ENCODE measurements at regions not wholly inside any gene's neighbourhood (a gene's known extent, or its start where the extent isn't known, plus 50 kb on each side); places are given as distances from the start of the nearest gene placed in this dataset.

DNA sequence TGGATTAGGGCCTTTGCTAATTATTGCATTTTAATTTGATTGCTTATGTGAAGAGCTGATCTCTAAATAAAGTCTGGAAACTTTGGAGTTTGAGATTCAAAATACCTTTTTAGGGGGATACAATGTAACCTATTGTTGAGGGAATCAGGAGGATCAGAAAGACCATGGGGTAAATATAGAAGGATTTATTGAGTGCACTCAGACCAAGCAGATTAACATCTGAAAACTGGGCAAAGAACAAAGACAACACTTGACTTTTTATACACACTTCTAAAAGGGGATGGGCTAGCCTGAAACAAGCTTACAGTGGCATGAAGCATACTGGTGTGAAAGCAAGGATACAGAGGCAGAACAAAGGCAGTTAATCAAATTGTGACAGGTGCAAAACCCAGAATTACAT, 174.3 kb downstream of the MRPS30 start:
- Histone ChIP-seq H4K20me1 (ENCODE audit: insufficient read depth, low read length) (no peaks in the 10 kb centered on the region), H3K4me3 (replicated peaks in 1 of 3; ENCODE audit: insufficient read depth in 1 of 3, low read depth in 2 of 3, low read length in 3 of 3) (no peak overlapping the region), H3K27me3 (ENCODE audit: control insufficient read depth in 1 of 2, insufficient read depth in 2 of 2, low read length in 2 of 2) (no peaks in the 10 kb centered on the region; a peak in 1 of 5 replicates), H3K9me3 (ENCODE audit: low read length) (peaks cover 88% of the 10 kb centered on the region), H3K36me3 (replicated peaks in 1 of 2; ENCODE audit: control insufficient read depth in 1 of 2, insufficient read depth in 2 of 2, low read length in 2 of 2) (no peaks in the 10 kb centered on the region), H3K4me2 (ENCODE audit: low read depth, low read length) (no peak overlapping the region), H3K4me1 (ENCODE audit: insufficient read depth, low read length) (no peaks in the 10 kb centered on the region), H3K9ac (ENCODE audit: insufficient read depth, low read depth, low read length) (no peak overlapping the region), H3K27ac (ENCODE audit: extremely low read length, insufficient read depth, low read length) (no peak overlapping the region), H3K79me2 (ENCODE audit: insufficient read depth, low read length) (no peaks in the 10 kb centered on the region), H2AFZ (ENCODE audit: low read length) (no peak overlapping the region)
- no peak for ATAC-seq
- BruUV-seq (replicated peaks): no TSS peak
- FAIRE-seq: no peak
- POLR2A ChIA-PET: no interaction called here
- no peak for DNase-seq (ENCODE audit: low spot score)
- intact Hi-C loops (cut with micrococcal nuclease; ENCODE audit: unreplicated experiment) (no loop called here), in situ Hi-C loops (cut with HindIII; ENCODE audit: extremely low pct_ligation_motif_present, low pct_unique_long_range_greater_than_20kb) (no loop called here)
- TF ChIP-seq CEBPG (CRISPR knock-in tag; IDR thresholded peaks at IDR 0.05) (no peak), KAT7 (CRISPR knock-in tag; IDR thresholded peaks at IDR 0.05; ENCODE audit: borderline replicate concordance) (no peak), SMAD3 (CRISPR knock-in tag; IDR thresholded peaks at IDR 0.05) (no peak), MATR3 (CRISPR knock-in tag; IDR thresholded peaks at IDR 0.05) (no peak), FOSL2 (CRISPR knock-in tag; IDR thresholded peaks at IDR 0.05) (no peak), MLLT10 (CRISPR knock-in tag; IDR thresholded peaks at IDR 0.05) (no peak), ADNP (CRISPR knock-in tag; IDR thresholded peaks at IDR 0.05) (no peak), MBNL3 (CRISPR knock-in tag; conservative IDR thresholded peaks at IDR 0.05) (no peak), GABPA (IDR thresholded peaks at IDR 0.05; ENCODE audit: low read depth, low read length) (no peak), GABPA (CRISPR knock-in tag; IDR thresholded peaks at IDR 0.05; ENCODE audit: low read depth) (no peak), NR2C2 (CRISPR knock-in tag; IDR thresholded peaks at IDR 0.05; ENCODE audit: borderline replicate concordance) (no peak), NR2F1 (CRISPR knock-in tag; IDR thresholded peaks at IDR 0.05) (no peak), ZNF747 (CRISPR knock-in tag; IDR thresholded peaks at IDR 0.05; ENCODE audit: borderline replicate concordance) (no peak), DNMT3B (CRISPR knock-in tag; conservative IDR thresholded peaks at IDR 0.05) (no peak), STAT5B (CRISPR knock-in tag; IDR thresholded peaks at IDR 0.05) (no peak), MAZ (IDR thresholded peaks at IDR 0.05; ENCODE audit: borderline replicate concordance, low read depth, low read length) (no peak), MAZ (CRISPR knock-in tag; IDR thresholded peaks at IDR 0.05; ENCODE audit: low read depth) (no peak), ZMYM2 (CRISPR knock-in tag; IDR thresholded peaks at IDR 0.05) (no peak)
- TF ChIP-seq, protein P1, sequence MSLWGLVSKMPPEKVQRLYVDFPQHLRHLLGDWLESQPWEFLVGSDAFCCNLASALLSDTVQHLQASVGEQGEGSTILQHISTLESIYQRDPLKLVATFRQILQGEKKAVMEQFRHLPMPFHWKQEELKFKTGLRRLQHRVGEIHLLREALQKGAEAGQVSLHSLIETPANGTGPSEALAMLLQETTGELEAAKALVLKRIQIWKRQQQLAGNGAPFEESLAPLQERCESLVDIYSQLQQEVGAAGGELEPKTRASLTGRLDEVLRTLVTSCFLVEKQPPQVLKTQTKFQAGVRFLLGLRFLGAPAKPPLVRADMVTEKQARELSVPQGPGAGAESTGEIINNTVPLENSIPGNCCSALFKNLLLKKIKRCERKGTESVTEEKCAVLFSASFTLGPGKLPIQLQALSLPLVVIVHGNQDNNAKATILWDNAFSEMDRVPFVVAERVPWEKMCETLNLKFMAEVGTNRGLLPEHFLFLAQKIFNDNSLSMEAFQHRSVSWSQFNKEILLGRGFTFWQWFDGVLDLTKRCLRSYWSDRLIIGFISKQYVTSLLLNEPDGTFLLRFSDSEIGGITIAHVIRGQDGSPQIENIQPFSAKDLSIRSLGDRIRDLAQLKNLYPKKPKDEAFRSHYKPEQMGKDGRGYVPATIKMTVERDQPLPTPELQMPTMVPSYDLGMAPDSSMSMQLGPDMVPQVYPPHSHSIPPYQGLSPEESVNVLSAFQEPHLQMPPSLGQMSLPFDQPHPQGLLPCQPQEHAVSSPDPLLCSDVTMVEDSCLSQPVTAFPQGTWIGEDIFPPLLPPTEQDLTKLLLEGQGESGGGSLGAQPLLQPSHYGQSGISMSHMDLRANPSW (CRISPR knock-in tag; IDR thresholded peaks at IDR 0.05; ENCODE audit: borderline replicate concordance): no peak
- TF ChIP-seq, protein P2, sequence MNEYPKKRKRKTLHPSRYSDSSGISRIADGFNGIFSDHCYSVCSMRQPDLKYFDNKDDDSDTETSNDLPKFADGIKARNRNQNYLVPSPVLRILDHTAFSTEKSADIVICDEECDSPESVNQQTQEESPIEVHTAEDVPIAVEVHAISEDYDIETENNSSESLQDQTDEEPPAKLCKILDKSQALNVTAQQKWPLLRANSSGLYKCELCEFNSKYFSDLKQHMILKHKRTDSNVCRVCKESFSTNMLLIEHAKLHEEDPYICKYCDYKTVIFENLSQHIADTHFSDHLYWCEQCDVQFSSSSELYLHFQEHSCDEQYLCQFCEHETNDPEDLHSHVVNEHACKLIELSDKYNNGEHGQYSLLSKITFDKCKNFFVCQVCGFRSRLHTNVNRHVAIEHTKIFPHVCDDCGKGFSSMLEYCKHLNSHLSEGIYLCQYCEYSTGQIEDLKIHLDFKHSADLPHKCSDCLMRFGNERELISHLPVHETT (CRISPR knock-in tag; conservative IDR thresholded peaks at IDR 0.05): no peak
- TF ChIP-seq, protein P3, sequence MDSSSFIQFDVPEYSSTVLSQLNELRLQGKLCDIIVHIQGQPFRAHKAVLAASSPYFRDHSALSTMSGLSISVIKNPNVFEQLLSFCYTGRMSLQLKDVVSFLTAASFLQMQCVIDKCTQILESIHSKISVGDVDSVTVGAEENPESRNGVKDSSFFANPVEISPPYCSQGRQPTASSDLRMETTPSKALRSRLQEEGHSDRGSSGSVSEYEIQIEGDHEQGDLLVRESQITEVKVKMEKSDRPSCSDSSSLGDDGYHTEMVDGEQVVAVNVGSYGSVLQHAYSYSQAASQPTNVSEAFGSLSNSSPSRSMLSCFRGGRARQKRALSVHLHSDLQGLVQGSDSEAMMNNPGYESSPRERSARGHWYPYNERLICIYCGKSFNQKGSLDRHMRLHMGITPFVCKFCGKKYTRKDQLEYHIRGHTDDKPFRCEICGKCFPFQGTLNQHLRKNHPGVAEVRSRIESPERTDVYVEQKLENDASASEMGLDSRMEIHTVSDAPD (CRISPR knock-in tag; IDR thresholded peaks at IDR 0.05): no peak
- TF ChIP-seq, protein P4, sequence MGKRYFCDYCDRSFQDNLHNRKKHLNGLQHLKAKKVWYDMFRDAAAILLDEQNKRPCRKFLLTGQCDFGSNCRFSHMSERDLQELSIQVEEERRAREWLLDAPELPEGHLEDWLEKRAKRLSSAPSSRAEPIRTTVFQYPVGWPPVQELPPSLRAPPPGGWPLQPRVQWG (CRISPR knock-in tag; IDR thresholded peaks at IDR 0.05; ENCODE audit: borderline replicate concordance, low read depth): no peak
- CTCF ChIA-PET (ENCODE audit: low intra/inter-chr PET ratio, low total read pairs): no interaction called here
